Transverse colon (tissue), 4 donors: ENCODE measurements at regions not wholly inside any gene's neighbourhood (a gene's known extent, or its start where the extent isn't known, plus 50 kb on each side); places are given as distances from the start of the nearest gene placed in this dataset.

ENCODE experiments used
- DNase-seq: peaks from one replicate; pipeline ENCODE4 v3.0.0-alpha.2; 2019
- H3K27ac ChIP-seq, 4 donors: fragments of 200-600 bp; sonication (generic); 2 replicates each; pipeline ENCODE4 v1.5.1; 2016 to 2018; ENCODE audit warnings: inconsistent platforms in 4 of 4
- H3K27me3 ChIP-seq: fragments of 200-600 bp; sonication (generic); 2 replicates; pipeline ENCODE4 v1.5.1; 2017; ENCODE audit warnings: inconsistent platforms
- H3K36me3 ChIP-seq, 4 donors: fragments of 200-600 bp; sonication (generic); 2 replicates each; pipeline ENCODE4 v1.5.1; 2017 to 2019; ENCODE audit warnings: inconsistent platforms in 4 of 4
- H3K4me1 ChIP-seq, 4 donors: fragments of 200-600 bp; sonication (generic); 2 replicates each; pipeline ENCODE4 v1.5.1; 2017 to 2020; ENCODE audit warnings: inconsistent platforms in 4 of 4
- H3K4me3 ChIP-seq, 4 donors: fragments of 200-600 bp; sonication (generic); 1 replicate in 1 of 4; 2 replicates in 3 of 4; pipeline versions ENCODE4 v1.5.1 to v1.6.1; 2017 to 2019; ENCODE audit warnings: inconsistent platforms in 4 of 4
- H3K9me3 ChIP-seq, 2 donors: fragments of 200-600 bp; sonication (generic); 2 replicates each; pipeline ENCODE4 v1.5.1; 2017 to 2019; ENCODE audit warnings: inconsistent platforms in 2 of 2
- CTCF ChIP-seq, 5 experiments: fragments of 200-600 bp in 3 of 5; fragments of 450-650 bp in 2 of 5; sonication (generic) in 3 of 5; IDR thresholded peaks; 1 replicate in 2 of 5; 2 replicates in 3 of 5; pipeline ENCODE4 v1.5.1; 2016 to 2017; ENCODE audit warnings: antibody characterized with exemption in 5 of 5, inconsistent platforms in 3 of 5, mild to moderate bottlenecking in 2 of 5, moderate library complexity in 1 of 5
- EP300 ChIP-seq: sonication (generic); formaldehyde crosslinking; IDR thresholded peaks from one replicate; pipeline ENCODE4 v1.6.1; 2017; ENCODE audit warnings: antibody characterized with exemption, low read depth
- POLR2A ChIP-seq: fragments of 450-650 bp; IDR thresholded peaks from one replicate; pipeline ENCODE4 v1.6.1; 2016; ENCODE audit warnings: antibody characterized with exemption, mild to moderate bottlenecking, moderate library complexity
- POLR2AphosphoS5 ChIP-seq, 3 donors: sonication (generic); formaldehyde crosslinking; IDR thresholded peaks; one replicate each; pipeline ENCODE4 v1.6.1; 2016; ENCODE audit warnings: antibody characterized with exemption in 3 of 3
- WGBS, 2 donors: methylation state at CpG; one replicate each; pipeline ENCODE4 v1.1.5; 2018; ENCODE audit warnings: low coverage in 1 of 2; 5-methylcytosine and 5-hydroxymethylcytosine counted together
- in situ Hi-C, 4 donors: fragments of 200-750 bp; cut with MboI; loops; one replicate each; pipeline versions ENCODE4 v1.15.0 to v1.15.1; 2017; ENCODE audit warnings: low sequenced_read_pairs in 3 of 4, low pct_ligation_motif_present in 1 of 4, low pct_unique_long_range_greater_than_20kb in 1 of 4
- intact Hi-C: fragments of 100-400 bp; cut with DNase I; formaldehyde crosslinking; loops from one replicate; pipeline ENCODE4 v1.15.1; 2023; ENCODE audit warnings: low total_unique reads

GRCh38 chr13:55302568-55302967, 1838.2 kb upstream of the PRR20A start:
- intact Hi-C loops (no loop called here), in situ Hi-C loops (no loop called here)
- H3K27ac ChIP-seq = no peak overlapping the region
- no peaks in the 10 kb centered on the region for H3K27me3 ChIP-seq
- 42 to 52% methylated on average over 3 of the region's 3 CpGs for WGBS, 2 donors
- H3K9me3 ChIP-seq = no peaks in the 10 kb centered on the region
- no peaks in the 10 kb centered on the region for H3K36me3 ChIP-seq
- no peaks in the 10 kb centered on the region for H3K4me1 ChIP-seq
- no peak overlapping the region for H3K4me3 ChIP-seq
- TF ChIP-seq EP300 = no peak
- TF ChIP-seq POLR2AphosphoS5 (IDR thresholded peaks at IDR 0.05) = no peak
- TF ChIP-seq POLR2A = no peak
- no peak for TF ChIP-seq CTCF (IDR thresholded peaks at IDR 0.05)
- no peak for DNase-seq

- in situ Hi-C loops = no loop called here
- no peak for TF ChIP-seq EP300
- TF ChIP-seq CTCF (IDR thresholded peaks at IDR 0.05) = no peak
- TF ChIP-seq POLR2AphosphoS5 (IDR thresholded peaks at IDR 0.05) = no peak
- no peak for TF ChIP-seq POLR2A
- no peaks in the 10 kb centered on the region for H3K4me1 ChIP-seq
- WGBS, 2 donors = 30 to 55% methylated on average over 2 to 3 of the region's 3 CpGs
- H3K36me3 ChIP-seq = no peaks in the 10 kb centered on the region
- no peak for DNase-seq
- no peak overlapping the region for H3K27ac ChIP-seq
- no peaks in the 10 kb centered on the region for H3K27me3 ChIP-seq
- no peak overlapping the region for H3K4me3 ChIP-seq
- H3K9me3 ChIP-seq = no peaks in the 10 kb centered on the region
- intact Hi-C loops = no loop called here
These were observed 1832.8 kb upstream of the PRR20A start for GRCh38 chr13:55307909-55308308.

GRCh38 chr13:55341891-55342290, 1798.8 kb upstream of the PRR20A start:
- in situ Hi-C loops (no loop called here), intact Hi-C loops (no loop called here)
- no peaks in the 10 kb centered on the region for H3K36me3 ChIP-seq
- TF ChIP-seq CTCF (IDR thresholded peaks at IDR 0.05) (no peak), EP300 (no peak), POLR2A (no peak), POLR2AphosphoS5 (IDR thresholded peaks at IDR 0.05) (no peak)
- H3K4me1 ChIP-seq = no peaks in the 10 kb centered on the region
- H3K27ac ChIP-seq = no peak overlapping the region
- no peak overlapping the region for H3K4me3 ChIP-seq
- H3K27me3 ChIP-seq = no peaks in the 10 kb centered on the region
- peaks cover 0 to 3% of the 10 kb centered on the region in 2 donors for H3K9me3 ChIP-seq
- WGBS, 2 donors = 53 to 73% methylated on average over 2 to 3 of the region's 3 CpGs
- DNase-seq = no peak

- Histone ChIP-seq H3K4me3 (no peak overlapping the region), H3K36me3 (no peaks in the 10 kb centered on the region), H3K4me1 (no peaks in the 10 kb centered on the region), H3K27ac (no peak overlapping the region), H3K9me3 (peaks cover 3 to 4% of the 10 kb centered on the region in 2 donors), H3K27me3 (no peaks in the 10 kb centered on the region)
- in situ Hi-C loops = no loop called here
- WGBS, 2 donors = 80 to 85% methylated on average over 4 of the region's 4 CpGs
- no peak for TF ChIP-seq CTCF (IDR thresholded peaks at IDR 0.05)
- TF ChIP-seq POLR2AphosphoS5 (IDR thresholded peaks at IDR 0.05) = no peak
- no peak for TF ChIP-seq EP300
- TF ChIP-seq POLR2A = no peak
- no peak for DNase-seq
- intact Hi-C loops = no loop called here
These were observed 1795.5 kb upstream of the PRR20A start for GRCh38 chr13:55345224-55345623.
